ENCODE measurements at regions not wholly inside any gene's neighbourhood (a gene's known extent, or its start where the extent isn't known, plus 50 kb on each side); places are given as distances from the start of the nearest gene placed in this dataset.

- no peak for TF ChIP-seq CTCF (IDR thresholded peaks at IDR 0.05)
- no peak for TF ChIP-seq POLR2A (IDR thresholded peaks at IDR 0.05)
Measured at GRCh38 chr3:86800116-86800515, 190.8 kb downstream of the VGLL3 start.

Measured in uterus (tissue), 2 donors.